ENCODE measurements at regions not wholly inside any gene's neighbourhood (a gene's known extent, or its start where the extent isn't known, plus 50 kb on each side); places are given as distances from the start of the nearest gene placed in this dataset.

DNA sequence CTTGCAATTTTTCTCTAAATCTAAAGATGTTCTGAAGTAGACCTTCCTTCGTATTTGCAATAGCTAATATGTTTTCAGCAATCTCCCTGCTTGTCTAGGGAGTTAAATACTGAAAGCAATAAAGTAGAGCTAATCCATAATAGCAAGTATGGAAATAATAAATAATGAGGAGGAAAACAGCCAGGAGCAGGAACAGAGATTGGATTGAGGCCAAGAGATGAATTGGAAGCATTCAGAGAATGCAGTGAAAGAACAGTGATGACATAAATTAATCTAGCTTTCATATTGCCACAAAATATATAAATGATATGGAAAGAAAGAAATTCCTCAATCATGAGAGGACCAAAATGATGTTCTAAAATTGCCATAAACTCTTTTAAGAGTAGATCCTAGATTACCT, 679.7 kb downstream of the METTL4 start:
- DNase-seq (ENCODE audit: low read depth in 4 of 4, low spot score in 3 of 4) = no peak

DNA sequence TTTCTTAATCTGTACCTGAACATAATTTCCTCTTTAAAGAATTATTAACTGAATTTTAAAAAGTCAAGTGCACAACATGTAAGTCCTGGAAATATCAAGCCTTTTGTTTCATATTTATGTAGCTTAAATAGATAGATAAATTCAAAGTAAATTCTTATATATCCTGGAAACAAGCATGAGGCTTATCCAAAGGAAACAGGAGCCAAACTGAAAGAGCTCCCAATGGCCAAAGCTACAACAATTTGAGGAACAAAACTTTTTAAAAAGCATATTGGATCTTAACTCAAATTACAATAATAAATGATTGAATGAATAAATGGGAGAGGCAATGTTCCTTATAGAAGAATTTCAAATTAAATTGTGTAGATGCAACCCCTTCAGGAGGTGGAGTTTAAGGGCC, 679.1 kb downstream of the METTL4 start:
- no peak for DNase-seq (ENCODE audit: low read depth in 4 of 4, low spot score in 3 of 4)

DNA sequence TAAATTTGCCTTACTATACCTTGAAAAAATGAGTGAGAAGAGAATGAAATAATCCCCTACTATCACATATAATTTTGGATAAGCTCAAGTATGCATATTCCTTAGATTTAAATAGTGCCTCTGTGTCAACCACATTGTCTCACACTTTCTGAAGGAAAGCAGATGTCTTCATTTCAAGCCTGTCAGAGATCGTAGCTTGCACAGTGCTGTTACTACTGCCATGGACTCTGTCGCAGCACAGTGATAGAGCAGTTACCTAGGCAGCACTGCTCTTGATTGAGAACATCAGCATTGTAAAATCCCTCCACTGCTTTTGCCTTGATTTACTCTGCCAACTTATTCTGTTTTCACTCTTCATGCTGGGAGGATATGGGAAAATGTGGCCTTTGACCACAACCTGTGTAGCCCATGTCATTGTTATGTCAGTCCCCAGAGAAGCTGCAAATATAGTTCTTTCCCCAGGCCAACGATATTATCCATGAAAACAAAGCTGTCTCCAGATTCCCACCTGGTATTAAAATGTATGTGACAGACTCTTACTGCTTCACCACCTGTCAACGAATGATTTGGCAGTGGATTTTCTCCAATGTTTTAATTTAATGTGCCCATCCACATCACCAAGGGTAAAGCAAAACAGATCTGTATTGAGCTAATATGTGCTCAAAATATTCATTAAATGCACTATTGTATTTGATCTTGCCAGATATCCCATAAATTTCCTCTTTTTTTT, 675.7 kb downstream of the METTL4 start:
- DNase-seq (ENCODE audit: low read depth in 4 of 4, low spot score in 3 of 4) = no peak

DNA sequence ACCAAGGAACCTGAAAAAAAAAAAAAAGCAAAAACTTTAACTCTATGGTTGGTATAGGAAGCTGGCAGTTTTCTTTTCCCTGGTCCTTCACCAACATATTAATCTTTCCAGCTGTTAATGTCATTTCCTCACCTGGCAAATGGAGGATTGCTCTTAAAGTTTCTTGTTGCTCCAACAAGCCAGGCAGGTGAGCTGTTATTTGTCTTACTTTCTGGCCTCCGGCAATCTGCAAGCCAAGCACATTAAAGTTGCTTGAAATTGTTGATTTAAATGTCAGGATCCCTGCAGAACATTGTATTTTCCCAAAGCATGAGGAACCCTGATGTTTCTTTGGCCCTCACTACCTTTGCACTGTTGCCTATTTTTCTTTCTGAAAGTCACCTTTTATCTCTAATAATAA, 664.9 kb downstream of the METTL4 start:
- no peak for DNase-seq (ENCODE audit: low read depth in 4 of 4, low spot score in 3 of 4)

DNA sequence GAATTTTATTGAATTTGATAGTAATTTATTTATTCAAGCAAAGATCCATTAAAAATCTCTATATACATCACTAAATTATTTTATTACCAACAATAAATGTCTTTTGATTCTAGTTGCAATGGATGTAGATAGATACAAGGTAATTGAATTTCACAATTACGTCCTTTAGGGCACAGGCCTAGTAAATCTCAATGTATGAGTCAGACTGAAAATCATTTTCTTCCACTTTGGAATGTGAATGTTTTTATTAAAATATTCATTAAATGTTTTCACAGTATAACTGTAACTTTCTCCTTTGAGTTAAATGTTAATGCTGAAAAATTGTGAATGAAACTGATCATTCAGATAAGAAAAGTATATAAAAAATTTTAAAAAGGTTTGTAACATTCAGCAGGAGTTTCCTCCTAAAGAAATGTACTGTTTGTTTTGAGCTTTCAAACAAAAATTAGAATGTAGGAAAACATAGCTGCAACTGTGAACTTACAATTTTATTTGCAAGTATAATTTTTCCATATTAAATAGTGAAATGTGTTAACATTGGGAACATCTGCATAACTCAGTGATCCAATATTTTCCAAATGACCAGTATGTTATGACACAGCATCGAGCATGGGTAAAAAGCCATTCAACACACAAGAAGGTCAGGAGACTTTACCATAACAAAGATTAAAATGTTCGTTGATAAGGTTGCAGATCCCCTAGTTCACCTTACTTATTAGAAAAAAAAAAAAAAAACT, 663.7 kb downstream of the METTL4 start:
- no peak for DNase-seq (ENCODE audit: low read depth in 4 of 4, low spot score in 3 of 4)

DNA sequence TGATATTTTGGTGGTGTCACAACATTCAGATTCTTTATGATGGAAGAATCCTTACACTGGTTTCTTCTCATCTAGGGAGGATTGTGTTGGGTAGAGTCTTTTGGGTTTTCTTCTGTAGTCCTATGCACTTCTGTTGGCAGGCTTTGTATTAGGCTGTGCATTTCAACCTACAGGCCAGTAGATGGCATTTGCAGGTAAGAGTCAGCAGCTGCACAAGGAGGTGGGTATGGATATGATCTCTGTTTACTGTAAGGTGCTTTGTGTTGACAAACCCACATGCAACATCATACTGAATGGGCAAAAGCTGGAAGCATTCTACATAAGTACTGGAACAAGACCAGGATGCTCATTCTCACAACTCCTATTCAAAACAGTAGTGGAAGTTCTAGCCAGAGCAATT, 656.8 kb downstream of the METTL4 start:
- no peak for DNase-seq (ENCODE audit: low read depth in 4 of 4, low spot score in 3 of 4)

DNA sequence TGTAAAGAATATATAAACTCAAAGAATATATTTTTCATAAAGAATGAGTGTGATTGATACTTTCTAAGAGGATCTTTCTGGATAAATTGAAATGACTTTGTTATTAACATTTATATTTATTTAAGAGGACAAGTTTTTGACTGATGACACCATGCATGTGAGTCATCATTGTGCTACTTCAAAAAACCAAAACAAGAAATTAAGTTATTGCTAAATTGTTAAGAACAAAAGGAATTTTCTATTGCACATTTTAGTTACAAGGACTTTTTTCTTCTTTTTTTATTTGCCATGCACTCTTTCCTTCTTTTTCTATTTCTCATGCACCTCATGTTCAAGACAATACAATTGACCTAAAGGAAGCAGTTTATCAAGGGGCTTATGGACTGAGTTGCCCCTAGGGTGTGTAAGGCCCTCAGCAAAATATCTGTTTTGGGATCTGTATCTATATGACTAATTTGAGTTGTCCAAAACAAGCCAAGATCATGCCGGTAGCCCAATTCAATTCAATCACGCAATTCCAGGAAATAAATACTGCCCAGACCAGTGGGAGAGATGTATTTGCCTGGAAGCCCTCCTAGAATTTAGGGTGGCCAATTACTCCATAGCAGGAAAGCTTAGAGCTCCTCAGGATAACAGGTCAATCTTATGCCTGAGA, 654.3 kb downstream of the METTL4 start:
- DNase-seq (ENCODE audit: low read depth in 4 of 4, low spot score in 3 of 4) = no peak

DNA sequence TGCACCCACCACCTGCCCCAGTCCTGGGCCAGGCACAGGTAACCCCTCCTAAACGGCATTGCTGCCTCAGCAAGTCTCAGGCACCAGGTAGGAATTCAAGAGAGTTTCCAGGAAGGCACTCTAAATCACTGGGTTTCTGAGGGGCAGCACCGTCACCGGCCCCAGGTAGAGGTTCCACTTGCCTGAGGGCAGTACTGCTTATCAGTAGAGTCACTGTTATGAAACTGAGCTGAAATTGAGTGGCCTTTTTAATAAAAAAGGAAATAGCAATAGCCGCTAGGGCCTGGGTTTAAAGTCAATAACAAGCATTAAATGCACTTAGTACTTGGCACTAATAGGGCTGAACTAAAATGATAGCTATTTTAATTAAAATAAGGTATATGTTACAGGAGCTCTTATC, 653.7 kb downstream of the METTL4 start:
- DNase-seq (ENCODE audit: low read depth in 4 of 4, low spot score in 3 of 4) = no peak

DNA sequence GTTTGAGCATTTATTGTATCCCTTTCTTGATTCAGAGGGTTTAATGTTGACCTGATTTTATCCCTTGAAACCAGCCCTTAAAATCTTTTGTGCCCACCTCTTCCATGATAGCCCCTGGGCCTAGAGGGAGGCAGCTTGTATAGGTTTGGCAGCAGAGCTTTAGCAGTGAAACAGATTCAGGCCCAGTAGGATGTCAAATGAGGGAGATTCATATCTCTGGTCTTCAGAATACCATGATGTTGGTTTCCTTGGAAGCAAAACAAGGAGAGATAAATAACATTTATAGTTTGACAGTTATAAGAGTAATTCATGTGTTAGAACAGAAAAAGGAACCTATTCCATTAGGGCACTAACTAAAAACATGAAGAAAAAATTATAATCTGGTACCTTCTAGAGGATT, 649.2 kb downstream of the METTL4 start:
- DNase-seq (ENCODE audit: low read depth in 4 of 4, low spot score in 3 of 4) = no peak

DNA sequence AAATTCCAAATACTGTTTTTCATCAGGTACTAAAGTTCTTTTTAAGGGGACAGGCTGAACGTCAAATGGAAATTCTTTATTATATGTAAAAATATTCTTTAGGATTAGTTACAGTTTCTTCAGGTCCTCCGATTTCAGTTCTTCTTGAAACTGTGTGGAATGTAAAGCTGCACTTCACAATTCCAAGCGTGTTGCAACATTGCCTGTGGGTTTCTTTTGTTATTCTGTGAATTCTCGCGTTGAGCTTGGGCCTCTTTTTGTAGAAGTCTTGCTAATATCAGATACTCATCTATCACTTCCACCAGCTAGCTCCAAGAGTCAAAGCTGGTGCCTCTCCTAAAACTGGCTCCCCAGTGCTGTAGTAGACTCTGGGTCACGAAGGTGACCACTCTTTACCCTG, 642.6 kb downstream of the METTL4 start:
- no peak for DNase-seq (ENCODE audit: low read depth in 4 of 4, low spot score in 3 of 4)

DNA sequence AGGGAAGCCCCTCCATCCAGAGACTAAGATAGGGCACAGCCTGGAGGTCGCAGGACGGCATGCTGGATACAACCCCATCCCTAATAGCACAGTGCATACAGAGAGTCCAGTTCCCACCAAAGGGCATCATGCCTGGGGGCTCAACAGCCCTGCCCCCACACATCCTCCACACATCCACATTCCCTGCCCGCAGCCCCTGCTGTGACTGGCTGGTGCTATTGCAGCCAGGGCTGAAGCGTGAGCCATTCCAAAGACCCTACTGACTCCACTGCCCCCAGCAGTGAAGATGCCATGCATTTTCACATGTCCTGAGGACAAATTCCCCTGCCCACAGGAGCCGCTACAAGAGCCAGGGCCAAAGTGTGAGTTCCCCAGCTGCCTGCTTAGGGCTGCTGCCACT, 641.6 kb downstream of the METTL4 start:
- DNase-seq (ENCODE audit: low read depth in 4 of 4, low spot score in 3 of 4) = no peak

DNA sequence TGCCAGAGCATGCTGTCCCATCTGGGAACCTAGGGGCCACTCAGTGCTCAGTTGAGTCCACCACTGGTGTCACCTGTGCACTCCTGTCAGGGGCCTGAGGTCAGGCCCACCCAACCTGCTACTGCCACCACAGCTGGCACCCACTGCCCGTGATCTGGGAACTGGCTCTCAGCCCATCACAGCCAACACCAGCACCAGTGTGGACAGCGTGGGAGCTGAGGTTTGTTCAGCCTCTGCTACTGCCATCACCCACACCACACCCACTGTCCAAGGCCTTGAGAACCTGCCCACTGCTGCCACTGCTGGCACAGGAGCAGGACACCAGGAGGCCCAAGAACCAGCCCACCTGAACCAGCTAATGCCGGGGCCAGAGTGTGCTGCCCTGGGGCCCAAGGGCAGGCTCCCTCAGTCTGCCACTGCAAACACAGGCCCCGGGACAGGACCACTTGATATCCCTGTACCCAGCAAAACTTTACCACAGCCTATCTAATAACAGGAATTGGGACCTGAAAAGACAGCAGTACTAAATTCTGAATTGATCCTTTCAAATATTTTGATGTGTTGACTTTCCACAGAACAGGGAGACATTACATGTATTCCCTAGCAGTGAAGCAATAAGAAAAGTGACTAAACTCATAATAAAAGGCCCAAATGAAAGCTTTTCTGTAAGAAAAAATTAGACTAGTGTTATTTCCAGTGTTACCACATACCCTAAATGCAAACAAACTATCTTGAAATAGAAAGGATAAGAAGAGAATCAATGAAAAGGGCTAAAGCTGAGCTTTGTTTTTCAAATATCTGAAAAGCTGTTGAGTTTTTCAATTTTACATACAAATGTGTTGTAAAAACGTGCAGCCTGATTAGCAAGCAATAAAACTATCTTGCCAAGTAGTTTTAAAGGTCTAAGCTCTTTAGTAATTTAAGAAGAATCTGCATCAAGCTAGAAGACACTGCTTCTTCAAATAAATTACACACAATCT, 640.7 kb downstream of the METTL4 start:
- no peak for DNase-seq (ENCODE audit: low read depth in 4 of 4, low spot score in 3 of 4)

DNA sequence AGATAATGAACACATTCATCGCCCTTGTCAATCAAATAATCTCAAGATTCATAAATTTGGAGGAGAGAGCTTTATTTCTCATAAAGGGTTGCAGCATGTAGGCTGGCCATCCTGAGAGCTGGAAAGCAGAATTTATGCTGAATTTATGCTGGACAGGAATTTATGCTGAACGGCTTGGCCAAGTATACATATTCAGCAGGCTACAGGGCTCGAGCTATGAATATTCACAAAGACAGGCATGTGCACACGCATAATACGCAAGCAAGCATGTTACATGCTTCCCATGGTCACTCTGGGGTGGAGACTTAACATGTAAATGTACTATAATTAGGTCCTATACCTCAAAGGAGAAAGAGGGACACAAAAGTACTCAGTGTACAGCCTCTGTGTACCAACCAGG, 618.8 kb downstream of the METTL4 start:
- DNase-seq (ENCODE audit: low read depth in 4 of 4, low spot score in 3 of 4) = no peak

DNA sequence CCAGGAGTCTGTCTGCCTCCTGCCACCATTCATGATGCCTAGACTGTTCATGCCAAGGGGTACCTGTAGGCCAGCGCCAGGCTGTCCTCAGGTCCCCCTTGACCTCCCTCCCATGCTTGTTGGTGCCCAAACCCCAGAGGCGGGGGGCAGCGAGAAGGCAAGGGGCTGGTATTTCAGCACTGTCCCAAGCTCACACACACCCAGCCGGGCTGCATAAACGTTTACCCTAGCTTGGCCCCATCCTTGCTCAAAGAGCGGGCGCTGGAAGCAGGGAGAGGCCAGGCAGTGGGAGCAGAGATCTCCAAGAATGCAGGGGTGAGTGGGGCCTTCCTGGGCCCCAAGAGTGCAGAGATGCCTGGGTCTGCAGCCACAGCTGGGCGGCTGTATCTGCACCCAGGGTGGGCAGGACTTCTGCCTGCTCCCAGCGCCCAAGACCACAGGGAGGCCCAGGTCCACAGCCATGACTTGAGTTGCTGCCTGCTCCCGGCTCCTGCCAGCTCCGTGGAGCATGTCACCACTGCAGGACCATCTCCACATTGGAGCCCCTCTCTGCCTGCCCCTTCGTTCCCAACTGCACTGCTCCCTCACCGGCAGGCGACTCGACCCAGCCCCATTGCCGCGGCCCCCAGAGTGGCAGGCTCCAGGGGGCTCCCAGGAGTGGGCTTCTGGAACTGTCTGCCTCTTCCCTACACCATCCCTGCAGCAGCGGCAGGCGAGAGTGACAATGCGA, 616.6 kb downstream of the METTL4 start:
- DNase-seq (ENCODE audit: low read depth in 4 of 4, low spot score in 3 of 4) = no peak

DNA sequence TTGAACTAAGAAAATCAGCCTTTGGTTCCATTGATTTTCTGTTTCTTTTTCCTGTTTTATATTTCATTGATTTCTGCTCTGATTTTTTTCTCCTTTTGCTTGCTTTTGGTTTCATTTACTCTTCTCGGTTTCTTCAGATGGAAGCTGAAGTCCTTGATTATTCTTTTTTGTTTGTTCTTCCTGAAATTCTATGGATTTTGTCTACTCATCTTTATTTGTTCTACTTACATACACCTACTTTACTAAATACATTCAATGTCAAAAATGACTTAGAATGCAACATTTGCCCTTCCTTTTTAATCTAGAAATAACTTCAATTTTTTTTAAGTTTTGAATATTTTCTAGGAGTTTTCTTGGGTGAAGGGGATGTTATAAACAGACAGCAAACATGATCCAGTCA, 612.5 kb downstream of the METTL4 start:
- DNase-seq (ENCODE audit: low read depth in 4 of 4, low spot score in 3 of 4) = no peak

DNA sequence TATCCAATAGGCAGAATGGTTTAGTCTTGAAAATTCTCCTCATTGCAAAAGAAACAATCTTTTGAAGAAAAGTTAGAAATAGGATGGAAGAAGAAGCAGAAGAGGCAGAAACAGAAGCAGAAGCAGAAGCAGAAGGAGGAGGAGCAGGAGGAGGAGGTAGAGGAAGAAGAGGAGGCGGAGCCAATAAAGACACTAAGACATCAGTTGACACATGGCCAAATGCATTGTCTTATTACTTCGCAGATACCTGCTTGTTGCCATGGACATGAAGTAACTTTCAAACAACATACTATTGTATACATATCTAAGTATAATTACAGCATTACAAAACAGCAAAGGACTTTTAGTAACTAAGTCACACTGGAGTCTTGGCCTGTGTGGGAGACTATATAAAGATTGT, 606.3 kb downstream of the METTL4 start:
- DNase-seq (ENCODE audit: low read depth in 4 of 4, low spot score in 3 of 4) = no peak

DNA sequence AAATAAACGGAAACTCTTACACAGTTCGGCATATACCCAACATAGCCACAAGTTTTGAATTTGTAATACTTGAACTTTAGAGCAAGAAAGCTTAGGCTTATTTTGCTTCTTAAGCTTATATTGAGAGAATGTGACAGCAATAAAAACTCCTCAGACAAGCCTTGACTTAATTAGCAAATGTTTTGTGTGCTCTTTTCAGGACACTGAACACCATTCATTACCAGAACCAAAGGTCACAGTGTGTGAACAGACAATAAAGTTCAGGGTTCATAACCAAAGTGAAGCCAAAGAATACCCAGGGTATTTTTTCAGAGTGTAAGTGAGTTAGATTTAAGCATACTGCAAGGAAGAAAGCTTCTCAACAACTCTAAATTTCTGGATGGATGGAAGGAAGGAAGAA, 605.8 kb downstream of the METTL4 start:
- no peak for DNase-seq (ENCODE audit: low read depth in 4 of 4, low spot score in 3 of 4)

DNA sequence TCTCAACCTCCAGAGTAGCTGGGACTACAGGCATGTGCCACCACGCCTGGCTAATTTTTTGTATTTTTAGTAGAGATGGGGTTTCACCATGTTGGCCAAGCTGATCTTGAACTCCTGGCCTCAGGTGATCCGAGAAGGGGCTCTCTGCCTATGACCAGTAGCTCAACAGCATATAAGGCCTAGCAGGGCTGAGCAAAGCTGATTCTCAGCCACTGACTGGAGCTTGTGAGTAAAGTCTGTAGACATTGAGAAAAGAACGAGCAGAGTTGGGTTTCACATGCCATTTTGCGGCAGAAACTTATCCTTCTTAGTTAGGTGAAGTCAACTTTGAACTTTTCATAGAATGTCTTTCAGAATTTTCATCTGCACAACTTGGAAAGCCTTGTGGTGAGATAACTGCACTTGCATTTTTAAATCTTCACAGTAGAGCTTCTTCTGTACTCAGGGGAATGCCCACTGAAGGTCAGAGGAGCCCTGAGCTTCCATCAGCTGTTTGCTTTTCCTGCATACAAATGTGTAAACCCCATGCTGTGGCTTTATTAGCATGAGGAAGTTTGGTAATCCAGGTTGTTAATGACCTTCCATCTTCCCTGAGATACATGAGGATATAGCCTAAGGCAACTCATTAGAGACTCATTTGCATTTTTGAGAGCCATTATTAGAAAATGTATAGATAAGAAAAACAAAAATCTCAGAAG, 602.4 kb downstream of the METTL4 start:
- DNase-seq (ENCODE audit: low read depth in 4 of 4, low spot score in 3 of 4) = no peak

DNA sequence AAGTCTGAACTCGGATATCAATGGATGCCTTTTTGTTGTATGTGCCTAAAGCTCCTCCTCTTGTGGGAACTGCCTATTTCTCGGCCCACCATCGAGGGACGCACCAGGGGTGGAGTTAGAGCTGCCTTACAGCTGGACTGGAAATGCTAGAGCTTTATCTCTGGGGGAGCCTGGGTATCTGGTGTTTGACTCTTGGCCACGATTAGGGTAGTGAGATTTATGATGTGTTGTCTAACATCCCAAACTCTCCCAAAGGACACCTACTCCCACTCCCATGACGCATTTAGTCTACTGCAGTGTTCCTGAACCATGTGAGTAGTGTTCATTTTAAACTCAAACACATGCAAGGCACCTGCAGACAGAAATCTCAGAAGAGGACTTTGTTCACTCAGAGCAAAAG, 594.8 kb downstream of the METTL4 start:
- no peak for DNase-seq (ENCODE audit: low read depth in 4 of 4, low spot score in 3 of 4)

DNA sequence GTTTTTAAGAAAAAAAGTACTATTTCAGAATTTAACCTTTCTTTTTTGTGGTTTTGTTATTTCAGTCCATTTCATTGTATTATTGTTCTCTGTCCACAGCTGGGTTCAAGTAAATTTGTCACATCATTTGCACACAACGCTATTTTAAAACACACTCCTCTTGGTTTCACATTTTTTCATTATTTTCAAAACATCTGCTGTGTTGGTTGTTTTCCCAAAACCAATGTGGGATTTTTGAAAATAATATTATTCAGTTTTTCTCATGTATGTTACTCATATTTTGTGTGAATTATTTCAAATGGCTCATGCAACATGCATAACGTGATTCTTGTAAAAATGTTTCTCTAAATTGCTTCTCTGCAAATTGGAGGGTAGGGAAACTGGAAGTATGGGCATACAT, 589.2 kb downstream of the METTL4 start:
- DNase-seq (ENCODE audit: low read depth in 4 of 4, low spot score in 3 of 4) = no peak
